HEK293T (cell line): ENCODE measurements at regions not wholly inside any gene's neighbourhood (a gene's known extent, or its start where the extent isn't known, plus 50 kb on each side); places are given as distances from the start of the nearest gene placed in this dataset.

Experiments
- ARNT ChIP-seq: fragments of 450-650 bp; IDR thresholded peaks from 2 replicates; pipeline ENCODE4 v1.6.1; 2017; ENCODE audit warnings: mild to moderate bottlenecking
- BHLHE40 ChIP-seq: fragments of 450-650 bp; IDR thresholded peaks from 2 replicates; pipeline ENCODE4 v1.6.1; 2016; ENCODE audit warnings: mild to moderate bottlenecking, moderate library complexity, borderline replicate concordance
- CTBP1 ChIP-seq: fragments of 450-650 bp; IDR thresholded peaks from 2 replicates; pipeline ENCODE4 v1.6.1; 2016; ENCODE audit warnings: borderline replicate concordance
- FOXA1 ChIP-seq: fragments of 450-650 bp; IDR thresholded peaks from 2 replicates; pipeline ENCODE4 v1.6.1; 2016; ENCODE audit warnings: mild to moderate bottlenecking
- FOXK2 ChIP-seq: fragments of 450-650 bp; IDR thresholded peaks from 2 replicates; pipeline ENCODE4 v1.6.1; 2016; ENCODE audit warnings: mild to moderate bottlenecking
- FOXM1 ChIP-seq: fragments of 450-650 bp; IDR thresholded peaks from 2 replicates; pipeline ENCODE4 v1.6.1; 2017; ENCODE audit warnings: mild to moderate bottlenecking, borderline replicate concordance
- LEF1 ChIP-seq: fragments of 450-650 bp; IDR thresholded peaks from 2 replicates; pipeline ENCODE4 v1.6.1; 2017; ENCODE audit warnings: mild to moderate bottlenecking, borderline replicate concordance
- NFRKB ChIP-seq: fragments of 450-650 bp; IDR thresholded peaks from 2 replicates; pipeline ENCODE4 v1.6.1; 2016; ENCODE audit warnings: mild to moderate bottlenecking, moderate library complexity
- SP1 ChIP-seq: fragments of 450-650 bp; IDR thresholded peaks from 2 replicates; pipeline ENCODE4 v1.6.1; 2017
- SUZ12 ChIP-seq: fragments of 450-650 bp; IDR thresholded peaks from 2 replicates; pipeline ENCODE4 v1.6.1; 2016; ENCODE audit warnings: mild to moderate bottlenecking
- TARDBP ChIP-seq: fragments of 450-650 bp; IDR thresholded peaks from 2 replicates; pipeline ENCODE4 v1.6.1; 2016

DNA sequence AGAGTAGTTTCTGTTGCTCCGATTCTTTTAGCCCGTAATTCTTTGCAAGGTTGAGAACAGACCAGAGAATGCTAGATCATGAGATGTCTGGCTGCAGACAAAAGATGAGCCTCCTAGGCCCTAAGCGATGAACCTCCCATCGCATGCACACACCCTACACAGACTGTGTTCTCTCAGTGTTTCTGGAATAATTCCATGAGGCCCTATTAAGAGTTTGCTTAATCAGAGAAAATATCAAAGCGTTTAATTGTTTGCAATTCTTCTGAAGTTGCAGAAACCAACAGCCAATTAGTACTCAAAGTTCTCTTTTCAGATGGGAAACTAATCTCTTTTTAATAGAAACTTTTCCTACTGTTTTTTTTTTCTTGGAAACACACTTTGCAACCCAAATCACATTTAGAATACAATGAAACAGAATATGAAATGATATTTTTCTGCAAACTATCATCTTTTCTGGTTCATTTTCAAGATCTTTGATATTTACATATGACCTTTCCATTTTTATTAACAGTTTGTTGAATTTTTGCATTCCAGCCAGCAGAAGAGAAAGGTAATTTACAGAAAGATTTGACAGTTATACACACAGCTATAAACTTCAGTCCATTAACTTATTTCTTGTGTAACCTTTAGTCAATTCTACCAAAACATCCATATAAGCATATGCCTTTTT, 1525.6 kb downstream of the ARAP2 start:
- TF ChIP-seq FOXK2 (no peak), FOXA1 (no peak), SUZ12 (no peak), LEF1 (no peak), NFRKB (no peak), CTBP1 (no peak), SP1 (no peak), BHLHE40 (no peak), FOXM1 (no peak), ARNT (no peak), TARDBP (no peak)
